Neural cell (in vitro differentiated cells): ENCODE measurements at regions not wholly inside any gene's neighbourhood (a gene's known extent, or its start where the extent isn't known, plus 50 kb on each side); places are given as distances from the start of the nearest gene placed in this dataset.

Experiments used
- H2AFZ ChIP-seq: fragments of 200-600, 300-800 bp; sonication (generic), shearing (Covaris generic); 2 replicates; pipeline ENCODE4 v1.6.0; 2014; ENCODE audit warnings: low read depth, mild to moderate bottlenecking, antibody characterized with exemption, low read length, moderate library complexity
- H3F3A ChIP-seq: fragments of 200-600 bp; shearing (Covaris generic); 2 replicates; pipeline ENCODE4 v1.6.1; 2016; ENCODE audit warnings: mild to moderate bottlenecking, moderate library complexity, mixed read lengths, antibody characterized with exemption, low read length; ENCODE audit not compliant: insufficient read depth, poor library complexity, severe bottlenecking
- H3K27ac ChIP-seq: fragments of 200-600, 300-800 bp; sonication (generic), shearing (Covaris generic); 2 replicates; pipeline ENCODE4 v1.5.1; 2014; ENCODE audit warnings: mild to moderate bottlenecking, low read length, moderate library complexity
- H3K27me3 ChIP-seq: fragments of 300-800, 200-600 bp; sonication (generic), shearing (Covaris generic); 2 replicates; pipeline ENCODE4 v1.6.0; 2014; ENCODE audit warnings: mild to moderate bottlenecking, low read depth, low read length, moderate library complexity; ENCODE audit not compliant: insufficient read depth
- H3K36me3 ChIP-seq: fragments of 300-800, 200-600 bp; sonication (generic), shearing (Covaris generic); 2 replicates; pipeline ENCODE4 v1.5.1; 2014; ENCODE audit warnings: mild to moderate bottlenecking, antibody characterized with exemption, low read length, moderate library complexity; ENCODE audit not compliant: insufficient read depth
- H3K4me2 ChIP-seq: fragments of 300-800, 200-600 bp; sonication (generic), shearing (Covaris generic); 2 replicates; pipeline ENCODE4 v1.6.0; 2014; ENCODE audit warnings: mild to moderate bottlenecking, low read length
- H3K4me3 ChIP-seq: fragments of 300-800, 200-600 bp; sonication (generic), shearing (Covaris generic); 2 replicates; pipeline ENCODE4 v1.5.1; 2014; ENCODE audit warnings: mild to moderate bottlenecking, low read length, moderate library complexity
- H3K79me2 ChIP-seq: fragments of 200-600 bp; shearing (Covaris generic); replicated peaks from 2 replicates; pipeline ENCODE4 v1.6.0; 2014; ENCODE audit warnings: mild to moderate bottlenecking, low read length, moderate library complexity; ENCODE audit not compliant: insufficient read depth
- H3K9ac ChIP-seq: fragments of 300-800, 200-600 bp; sonication (generic), shearing (Covaris generic); 2 replicates; pipeline ENCODE4 v1.6.1; 2016; ENCODE audit warnings: mild to moderate bottlenecking, low read length, mixed read lengths
- H3K9me2 ChIP-seq: fragments of 200-600 bp; shearing (Covaris generic); 2 replicates; pipeline ENCODE4 v1.6.1; 2016; ENCODE audit warnings: mild to moderate bottlenecking, low read length, mixed read lengths; ENCODE audit not compliant: insufficient read depth
- H3K9me3 ChIP-seq: fragments of 200-600, 300-800 bp; sonication (generic), shearing (Covaris generic); 2 replicates; pipeline ENCODE4 v1.6.1; 2016; ENCODE audit warnings: mild to moderate bottlenecking, mixed run types, low read length, moderate library complexity, mixed read lengths
- H4K20me1 ChIP-seq: fragments of 200-600 bp; shearing (Covaris generic); 2 replicates; pipeline ENCODE4 v1.6.1; 2016; ENCODE audit warnings: mild to moderate bottlenecking, mixed run types; ENCODE audit not compliant: insufficient read depth
- CTCF ChIP-seq: fragments of 450-650 bp; IDR thresholded peaks from 2 replicates; pipeline ENCODE4 v1.5.1; 2014; ENCODE audit warnings: antibody characterized with exemption, mild to moderate bottlenecking, moderate library complexity; ENCODE audit not compliant: poor library complexity, severe bottlenecking
- EP300 ChIP-seq: fragments of 450-650 bp; conservative IDR thresholded peaks from 2 replicates; pipeline ENCODE4 v1.6.1; 2014; ENCODE audit warnings: antibody characterized with exemption, mild to moderate bottlenecking, moderate library complexity; ENCODE audit not compliant: poor library complexity, severe bottlenecking
- EZH2 ChIP-seq: fragments of 200-600, 300-800 bp; shearing (Covaris generic), sonication (generic); IDR thresholded peaks from 2 replicates; pipeline ENCODE4 v1.6.1; 2014; ENCODE audit warnings: antibody characterized with exemption, low read length, borderline replicate concordance, mild to moderate bottlenecking; ENCODE audit not compliant: insufficient read depth, poor library complexity, severe bottlenecking
- MXI1 ChIP-seq: fragments of 450-650 bp; conservative IDR thresholded peaks from 2 replicates; pipeline ENCODE4 v1.6.1; 2014; ENCODE audit warnings: antibody characterized with exemption, mild to moderate bottlenecking; ENCODE audit not compliant: poor library complexity, severe bottlenecking
- POLR2AphosphoS5 ChIP-seq: IDR thresholded peaks from 2 replicates; pipeline ENCODE4 v1.6.1; 2012
- RAD21 ChIP-seq: fragments of 450-650 bp; conservative IDR thresholded peaks from 2 replicates; pipeline ENCODE4 v1.6.1; 2014; ENCODE audit warnings: antibody characterized with exemption, mild to moderate bottlenecking, moderate library complexity
- REST ChIP-seq: IDR thresholded peaks from 2 replicates; pipeline ENCODE4 v1.6.1; 2012; ENCODE audit warnings: borderline replicate concordance
- SMC3 ChIP-seq: fragments of 450-650 bp; conservative IDR thresholded peaks from 2 replicates; pipeline ENCODE4 v1.6.1; 2014; ENCODE audit warnings: antibody characterized with exemption, mild to moderate bottlenecking, moderate library complexity; ENCODE audit not compliant: poor library complexity
- TAF1 ChIP-seq: IDR thresholded peaks from 2 replicates; pipeline ENCODE4 v1.6.1; 2012; ENCODE audit warnings: low read depth

- H3F3A ChIP-seq, result no peaks in the 10 kb centered on the region
- no peaks in the 10 kb centered on the region for H3K36me3 ChIP-seq
- no peaks in the 10 kb centered on the region for H3K79me2 ChIP-seq
- no peaks in the 10 kb centered on the region for H3K27me3 ChIP-seq
- H3K9ac ChIP-seq, result no peak overlapping the region
- TF ChIP-seq POLR2AphosphoS5 (no peak), EZH2 (no peak), EP300 (no peak), RAD21 (no peak), TAF1 (no peak), CTCF (no peak), MXI1 (no peak), REST (no peak), SMC3 (no peak)
- H3K9me3 ChIP-seq, result no peaks in the 10 kb centered on the region
- no peaks in the 10 kb centered on the region for H3K9me2 ChIP-seq
- H4K20me1 ChIP-seq, result no peaks in the 10 kb centered on the region
- H3K4me2 ChIP-seq, result no peak overlapping the region
- no peak overlapping the region for H3K4me3 ChIP-seq
- H2AFZ ChIP-seq, result no peak overlapping the region
- no peak overlapping the region for H3K27ac ChIP-seq
Measured at GRCh38 chr5:77900691-77901090, 124.6 kb upstream of the TBCA start.

- Histone ChIP-seq H3K4me2 (no peak overlapping the region), H3K4me3 (no peak overlapping the region), H3K27me3 (no peaks in the 10 kb centered on the region), H2AFZ (no peak overlapping the region), H3K9ac (no peak overlapping the region), H4K20me1 (no peaks in the 10 kb centered on the region), H3K27ac (no peak overlapping the region), H3K36me3 (no peaks in the 10 kb centered on the region), H3F3A (no peaks in the 10 kb centered on the region), H3K9me2 (no peaks in the 10 kb centered on the region), H3K79me2 (no peaks in the 10 kb centered on the region), H3K9me3 (no peaks in the 10 kb centered on the region)
- TF ChIP-seq REST (no peak), MXI1 (no peak), EP300 (no peak), CTCF (no peak), POLR2AphosphoS5 (no peak), EZH2 (no peak), TAF1 (no peak), RAD21 (no peak), SMC3 (no peak)
Measured at GRCh38 chr5:77898385-77898784, 122.2 kb upstream of the TBCA start.
